D341Med (cell line): ENCODE measurements at regions not wholly inside any gene's neighbourhood (a gene's known extent, or its start where the extent isn't known, plus 50 kb on each side); places are given as distances from the start of the nearest gene placed in this dataset.

Experiments used
- DNase-seq: peaks from one replicate; pipeline ENCODE4 v3.0.0; 2012; ENCODE audit warnings: low spot score

GRCh38 chr21:35491920-35492678 is 443.0 kb upstream of the RUNX1 start:
- no peak for DNase-seq

GRCh38 chr21:35491114-35491513 is 442.0 kb upstream of the RUNX1 start:
- no peak for DNase-seq

- DNase-seq, result no peak
Measured at GRCh38 chr21:35489389-35489980, 440.4 kb upstream of the RUNX1 start.

GRCh38 chr21:35488946-35489345 is 439.8 kb upstream of the RUNX1 start:
- DNase-seq, result no peak

GRCh38 chr21:35485364-35485763 is 436.3 kb upstream of the RUNX1 start:
- no peak for DNase-seq

- DNase-seq, result no peak
Measured at GRCh38 chr21:35484851-35485250, 435.7 kb upstream of the RUNX1 start.

GRCh38 chr21:35484032-35484431 is 434.9 kb upstream of the RUNX1 start:
- DNase-seq, result no peak

- no peak for DNase-seq
Measured at GRCh38 chr21:35482933-35483662, 434.0 kb upstream of the RUNX1 start.

GRCh38 chr21:35482096-35482495 is 433.0 kb upstream of the RUNX1 start:
- no peak for DNase-seq

- no peak for DNase-seq
Measured at GRCh38 chr21:35481005-35481404, 431.9 kb upstream of the RUNX1 start.

GRCh38 chr21:35479529-35479928 is 430.4 kb upstream of the RUNX1 start:
- no peak for DNase-seq

GRCh38 chr21:35479065-35479448 is 430.0 kb upstream of the RUNX1 start:
- DNase-seq, result no peak

- no peak for DNase-seq
Measured at GRCh38 chr21:35478161-35479064, 429.3 kb upstream of the RUNX1 start.

GRCh38 chr21:35477622-35478021 is 428.5 kb upstream of the RUNX1 start:
- DNase-seq, result no peak

- DNase-seq, result no peak
Measured at GRCh38 chr21:35476621-35477395, 427.7 kb upstream of the RUNX1 start.

- no peak for DNase-seq
Measured at GRCh38 chr21:35475762-35476161, 426.7 kb upstream of the RUNX1 start.

GRCh38 chr21:35475009-35475408 is 425.9 kb upstream of the RUNX1 start:
- DNase-seq, result no peak

- DNase-seq, result no peak
Measured at GRCh38 chr21:35473496-35473895, 424.4 kb upstream of the RUNX1 start.

GRCh38 chr21:35470522-35470921 is 421.4 kb upstream of the RUNX1 start:
- DNase-seq, result no peak

GRCh38 chr21:35469498-35469897 is 420.4 kb upstream of the RUNX1 start:
- DNase-seq, result no peak

GRCh38 chr21:35468991-35469390 is 419.9 kb upstream of the RUNX1 start:
- no peak for DNase-seq
